HG03280 (cell line): ENCODE measurements at regions not wholly inside any gene's neighbourhood (a gene's known extent, or its start where the extent isn't known, plus 50 kb on each side); places are given as distances from the start of the nearest gene placed in this dataset.
A peak's percentile ranks its signal among the peaks of the same experiment; 100 is the strongest.

Experiments used
- ATAC-seq: cut with Tn5 transposase; IDR thresholded peaks from one replicate; pipeline ENCODE4 v1.9.1; 2021; ENCODE audit warnings: mild to moderate bottlenecking, moderate library complexity; ENCODE audit not compliant: unreplicated experiment

- ATAC-seq, result no peak
Observed at GRCh38 chr2:198374375-198375082, 570.1 kb downstream of the PLCL1 start.

- ATAC-seq, result peak; percentile 93
Observed at GRCh38 chr2:198371921-198372543, 567.6 kb downstream of the PLCL1 start.

- ATAC-seq, result no peak
Observed at GRCh38 chr2:198371329-198371728, 566.9 kb downstream of the PLCL1 start.

GRCh38 chr2:198368089-198368488 is 563.7 kb downstream of the PLCL1 start:
- no peak for ATAC-seq

- ATAC-seq, result no peak
Observed at GRCh38 chr2:198362740-198363139, 558.3 kb downstream of the PLCL1 start.

GRCh38 chr2:198359308-198359707 is 554.9 kb downstream of the PLCL1 start:
- no peak for ATAC-seq

GRCh38 chr2:198356157-198356556 is 551.8 kb downstream of the PLCL1 start:
- ATAC-seq, result no peak

- no peak for ATAC-seq
Observed at GRCh38 chr2:198351647-198352046, 547.3 kb downstream of the PLCL1 start.

GRCh38 chr2:198347946-198348345 is 543.6 kb downstream of the PLCL1 start:
- no peak for ATAC-seq

- ATAC-seq, result no peak
Observed at GRCh38 chr2:198347349-198347748, 543.0 kb downstream of the PLCL1 start.

GRCh38 chr2:198343471-198343870 is 539.1 kb downstream of the PLCL1 start:
- ATAC-seq, result no peak

- ATAC-seq, result no peak
Observed at GRCh38 chr2:198340846-198341245, 536.5 kb downstream of the PLCL1 start.

- ATAC-seq, result no peak
Observed at GRCh38 chr2:198339116-198339515, 534.7 kb downstream of the PLCL1 start.

- no peak for ATAC-seq
Observed at GRCh38 chr2:198337368-198337767, 533.0 kb downstream of the PLCL1 start.

- no peak for ATAC-seq
Observed at GRCh38 chr2:198328454-198328853, 524.1 kb downstream of the PLCL1 start.

GRCh38 chr2:198327526-198327925 is 523.1 kb downstream of the PLCL1 start:
- ATAC-seq, result no peak

GRCh38 chr2:198326431-198326830 is 522.0 kb downstream of the PLCL1 start:
- no peak for ATAC-seq

- no peak for ATAC-seq
Observed at GRCh38 chr2:198325359-198325758, 521.0 kb downstream of the PLCL1 start.

- no peak for ATAC-seq
Observed at GRCh38 chr2:198324071-198324470, 519.7 kb downstream of the PLCL1 start.

GRCh38 chr2:198322275-198322674 is 517.9 kb downstream of the PLCL1 start:
- no peak for ATAC-seq

- no peak for ATAC-seq
Observed at GRCh38 chr2:198321522-198322088, 517.2 kb downstream of the PLCL1 start.

GRCh38 chr2:198316852-198317396 is 512.5 kb downstream of the PLCL1 start:
- ATAC-seq, result no peak
